ENCODE measurements at regions not wholly inside any gene's neighbourhood (a gene's known extent, or its start where the extent isn't known, plus 50 kb on each side); places are given as distances from the start of the nearest gene placed in this dataset.

DNA sequence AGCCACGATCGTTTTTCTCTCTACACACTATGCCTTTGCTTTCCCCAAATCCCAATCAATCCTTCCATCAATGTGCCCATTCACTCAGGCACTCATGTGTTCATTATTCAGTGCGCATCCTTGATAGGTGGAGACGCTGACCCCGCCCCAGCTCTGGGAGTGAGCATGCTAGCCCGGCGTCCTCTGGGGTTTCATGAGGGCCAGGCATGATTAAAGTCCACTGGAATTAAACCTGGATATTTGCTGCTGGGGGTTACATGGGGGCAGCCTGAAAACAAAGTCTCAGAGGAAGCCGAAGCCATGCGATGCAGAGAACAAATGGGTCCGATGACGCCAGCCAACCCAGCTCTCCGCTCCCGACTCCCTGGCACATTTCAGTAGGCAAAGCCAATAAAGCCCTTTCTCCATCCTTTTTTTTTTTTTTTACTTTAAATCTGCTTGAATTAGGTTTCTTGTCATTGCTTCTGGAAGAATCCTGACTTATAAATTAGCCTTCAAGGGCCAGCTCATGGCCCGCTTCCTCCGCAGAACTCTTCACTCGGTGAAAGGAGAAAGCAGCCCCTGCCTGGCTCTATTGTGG lies 316.4 kb upstream of the ID2 start:
- Histone ChIP-seq H3K27me3 (ENCODE audit: control insufficient read depth in 1 of 2, insufficient read depth in 2 of 2, low read length in 2 of 2) (no peaks in the 10 kb centered on the region), H3K9ac (ENCODE audit: low read length in 2 of 2) (no peak overlapping the region), H3K9me3 (ENCODE audit: control insufficient read depth in 2 of 2, low read length in 2 of 2) (no peaks in the 10 kb centered on the region), H3K27ac (ENCODE audit: low read length) (no peak overlapping the region), H3K4me3 (ENCODE audit: low read length in 2 of 2) (no peak overlapping the region), H3K4me1 (ENCODE audit: control insufficient read depth, insufficient read depth, low read length) (no peaks in the 10 kb centered on the region), H3K36me3 (ENCODE audit: control insufficient read depth in 2 of 2, insufficient read depth in 2 of 2, low read length in 2 of 2) (no peaks in the 10 kb centered on the region)

- Histone ChIP-seq H3K27ac (ENCODE audit: low read length) (no peak overlapping the region), H3K9ac (ENCODE audit: low read length in 2 of 2) (no peak overlapping the region), H3K27me3 (ENCODE audit: control insufficient read depth in 1 of 2, insufficient read depth in 2 of 2, low read length in 2 of 2) (no peaks in the 10 kb centered on the region), H3K4me1 (ENCODE audit: control insufficient read depth, insufficient read depth, low read length) (no peaks in the 10 kb centered on the region), H3K4me3 (ENCODE audit: low read length in 2 of 2) (no peak overlapping the region), H3K36me3 (ENCODE audit: control insufficient read depth in 2 of 2, insufficient read depth in 2 of 2, low read length in 2 of 2) (no peaks in the 10 kb centered on the region), H3K9me3 (ENCODE audit: control insufficient read depth in 2 of 2, low read length in 2 of 2) (no peaks in the 10 kb centered on the region)
Observed at GRCh38 chr2:8367833-8368232, 314.0 kb upstream of the ID2 start.

DNA sequence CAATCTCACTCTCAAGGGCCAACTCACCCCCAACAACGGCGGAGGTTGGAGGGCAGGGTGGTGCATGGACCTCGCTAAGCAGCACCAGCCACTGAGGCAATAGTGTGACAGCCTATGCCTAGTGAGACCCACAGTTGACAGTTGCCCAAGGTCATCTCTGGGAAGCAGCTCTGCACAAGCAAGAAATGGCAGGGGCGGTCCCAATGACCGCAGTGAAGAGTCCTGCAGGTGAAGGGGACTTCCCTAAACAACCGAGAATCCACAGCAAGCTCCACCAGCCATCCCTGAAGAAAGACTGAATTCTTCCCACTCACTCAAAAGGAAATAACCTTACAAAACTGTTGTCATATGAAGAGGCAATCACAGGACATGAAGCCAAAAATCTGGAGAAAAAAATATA lies 313.4 kb upstream of the ID2 start:
- no peaks in the 10 kb centered on the region for H3K9me3 ChIP-seq (ENCODE audit: control insufficient read depth in 2 of 2, low read length in 2 of 2)
- H3K9ac ChIP-seq (ENCODE audit: low read length in 2 of 2): no peak overlapping the region
- H3K27ac ChIP-seq (ENCODE audit: low read length): no peak overlapping the region

DNA sequence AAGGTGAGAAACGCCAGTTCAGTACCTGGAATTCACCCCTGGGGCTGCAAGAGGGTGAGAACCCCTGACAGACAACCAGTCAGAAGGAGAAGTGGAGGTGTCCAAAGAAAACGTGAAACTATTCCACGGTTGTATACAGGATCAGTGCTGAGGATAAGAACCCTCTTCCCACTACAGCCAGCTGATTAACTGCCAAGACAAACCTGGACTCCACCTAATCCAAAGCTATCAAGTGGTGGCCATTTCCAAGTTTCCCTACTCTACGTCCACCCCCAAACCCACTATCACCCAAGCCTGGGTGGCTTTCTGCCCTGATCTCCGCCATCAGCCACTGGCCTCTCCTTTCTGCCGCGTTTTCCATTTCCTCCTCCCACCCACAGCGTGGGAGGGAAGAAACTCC lies 312.3 kb upstream of the ID2 start:
- Histone ChIP-seq H3K4me3 (ENCODE audit: low read length in 2 of 2) (no peak overlapping the region), H3K27ac (ENCODE audit: low read length) (no peak overlapping the region), H3K9me3 (ENCODE audit: control insufficient read depth in 2 of 2, low read length in 2 of 2) (no peaks in the 10 kb centered on the region), H3K36me3 (ENCODE audit: control insufficient read depth in 2 of 2, insufficient read depth in 2 of 2, low read length in 2 of 2) (no peaks in the 10 kb centered on the region), H3K27me3 (ENCODE audit: control insufficient read depth in 1 of 2, insufficient read depth in 2 of 2, low read length in 2 of 2) (no peaks in the 10 kb centered on the region), H3K9ac (ENCODE audit: low read length in 2 of 2) (no peak overlapping the region), H3K4me1 (ENCODE audit: control insufficient read depth, insufficient read depth, low read length) (no peaks in the 10 kb centered on the region)

More for the DNA sequence above, 313.4 kb upstream of the ID2 start:
- Histone ChIP-seq H3K27me3 (ENCODE audit: control insufficient read depth in 1 of 2, insufficient read depth in 2 of 2, low read length in 2 of 2) (no peaks in the 10 kb centered on the region), H3K4me3 (ENCODE audit: low read length in 2 of 2) (no peak overlapping the region), H3K36me3 (ENCODE audit: control insufficient read depth in 2 of 2, insufficient read depth in 2 of 2, low read length in 2 of 2) (no peaks in the 10 kb centered on the region), H3K4me1 (ENCODE audit: control insufficient read depth, insufficient read depth, low read length) (no peaks in the 10 kb centered on the region)

DNA sequence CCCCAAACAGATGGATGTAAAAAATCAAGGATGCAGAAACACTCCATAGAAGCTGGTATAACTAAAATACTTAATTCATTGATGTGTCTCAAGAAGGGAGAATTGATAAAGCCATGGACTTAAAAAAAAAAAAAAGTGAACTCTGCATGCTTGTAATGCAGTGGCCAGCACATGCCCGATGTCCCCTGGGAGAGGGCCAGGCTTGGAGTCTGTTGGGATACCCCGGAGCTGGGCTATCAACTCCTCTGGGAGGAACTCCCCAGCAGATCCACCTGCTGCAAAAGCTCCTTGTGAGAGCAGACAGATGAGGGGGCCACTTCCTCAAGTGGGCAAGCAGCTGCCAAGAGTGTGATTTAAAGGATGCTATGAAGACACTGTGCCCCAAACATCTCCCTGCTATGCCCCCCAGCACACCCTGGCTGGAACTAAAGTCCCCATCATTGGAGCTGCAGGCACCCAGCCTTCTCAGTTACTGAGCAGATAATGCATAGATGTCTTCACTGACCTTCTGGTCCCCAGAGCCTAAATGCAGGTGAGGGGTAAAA lies 311.5 kb upstream of the ID2 start:
- no peak overlapping the region for H3K4me3 ChIP-seq (ENCODE audit: low read length in 2 of 2)
- no peak overlapping the region for H3K9ac ChIP-seq (ENCODE audit: low read length in 2 of 2)
- no peaks in the 10 kb centered on the region for H3K36me3 ChIP-seq (ENCODE audit: control insufficient read depth in 2 of 2, insufficient read depth in 2 of 2, low read length in 2 of 2)
- H3K27me3 ChIP-seq (ENCODE audit: control insufficient read depth in 1 of 2, insufficient read depth in 2 of 2, low read length in 2 of 2): no peaks in the 10 kb centered on the region
- no peak overlapping the region for H3K27ac ChIP-seq (ENCODE audit: low read length)
- H3K4me1 ChIP-seq (ENCODE audit: control insufficient read depth, insufficient read depth, low read length): no peaks in the 10 kb centered on the region
- H3K9me3 ChIP-seq (ENCODE audit: control insufficient read depth in 2 of 2, low read length in 2 of 2): no peaks in the 10 kb centered on the region

GRCh38 chr2:8371653-8372052 lies 310.2 kb upstream of the ID2 start:
- no peak overlapping the region for H3K27ac ChIP-seq (ENCODE audit: low read length)
- no peaks in the 10 kb centered on the region for H3K4me1 ChIP-seq (ENCODE audit: control insufficient read depth, insufficient read depth, low read length)

GRCh38 chr2:8374782-8375181 lies 307.1 kb upstream of the ID2 start:
- H3K9me3 ChIP-seq (ENCODE audit: control insufficient read depth in 2 of 2, low read length in 2 of 2): no peaks in the 10 kb centered on the region
- no peaks in the 10 kb centered on the region for H3K4me1 ChIP-seq (ENCODE audit: control insufficient read depth, insufficient read depth, low read length)
- H3K36me3 ChIP-seq (ENCODE audit: control insufficient read depth in 2 of 2, insufficient read depth in 2 of 2, low read length in 2 of 2): no peaks in the 10 kb centered on the region
- no peaks in the 10 kb centered on the region for H3K27me3 ChIP-seq (ENCODE audit: control insufficient read depth in 1 of 2, insufficient read depth in 2 of 2, low read length in 2 of 2)
- H3K27ac ChIP-seq (ENCODE audit: low read length): no peak overlapping the region
- no peak overlapping the region for H3K9ac ChIP-seq (ENCODE audit: low read length in 2 of 2)
- no peak overlapping the region for H3K4me3 ChIP-seq (ENCODE audit: low read length in 2 of 2)

More at GRCh38 chr2:8371653-8372052, 310.2 kb upstream of the ID2 start:
- H3K9ac ChIP-seq (ENCODE audit: low read length in 2 of 2): no peak overlapping the region
- no peaks in the 10 kb centered on the region for H3K27me3 ChIP-seq (ENCODE audit: control insufficient read depth in 1 of 2, insufficient read depth in 2 of 2, low read length in 2 of 2)
- H3K36me3 ChIP-seq (ENCODE audit: control insufficient read depth in 2 of 2, insufficient read depth in 2 of 2, low read length in 2 of 2): no peaks in the 10 kb centered on the region
- no peaks in the 10 kb centered on the region for H3K9me3 ChIP-seq (ENCODE audit: control insufficient read depth in 2 of 2, low read length in 2 of 2)
- H3K4me3 ChIP-seq (ENCODE audit: low read length in 2 of 2): no peak overlapping the region

DNA sequence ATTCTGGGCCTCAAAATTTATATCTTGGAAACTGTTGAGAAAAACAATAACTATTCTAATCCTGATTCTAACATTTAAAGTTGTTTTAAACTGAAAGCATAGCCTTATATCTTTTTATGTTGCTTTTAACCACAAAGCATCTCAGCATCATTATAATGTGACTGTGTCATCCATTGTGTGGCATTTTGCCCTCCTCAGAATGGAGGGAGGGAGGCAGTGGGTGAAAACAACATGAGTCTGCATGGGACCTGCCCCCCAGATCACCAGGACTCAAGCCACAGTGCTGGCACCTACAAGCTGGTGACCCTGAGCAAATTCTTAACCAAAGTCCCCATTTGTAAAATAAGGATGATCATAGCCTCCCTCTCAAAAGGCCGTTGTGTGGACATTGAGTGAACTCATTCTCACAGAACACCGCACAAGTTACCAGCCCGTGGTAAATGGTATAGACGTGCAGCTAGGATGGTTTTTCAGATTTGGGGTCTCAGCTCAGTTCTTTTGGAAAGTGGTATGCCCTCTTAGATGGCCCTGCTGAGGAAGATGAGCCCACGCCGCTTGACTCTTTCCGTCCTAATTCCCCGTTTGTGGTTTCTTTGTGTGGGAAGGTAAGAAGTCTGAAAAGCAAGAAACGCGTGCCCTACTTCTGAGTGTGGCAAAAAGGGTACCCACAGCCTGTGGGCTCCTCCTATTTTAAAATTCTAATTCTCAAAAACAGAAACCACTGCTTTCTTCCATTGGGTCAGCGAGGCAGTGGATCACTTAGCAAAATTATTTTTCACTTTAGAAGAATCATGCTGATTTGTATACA lies 305.0 kb upstream of the ID2 start:
- no peak overlapping the region for H3K4me3 ChIP-seq (ENCODE audit: low read length in 2 of 2)
- no peaks in the 10 kb centered on the region for H3K9me3 ChIP-seq (ENCODE audit: control insufficient read depth in 2 of 2, low read length in 2 of 2)
- no peaks in the 10 kb centered on the region for H3K36me3 ChIP-seq (ENCODE audit: control insufficient read depth in 2 of 2, insufficient read depth in 2 of 2, low read length in 2 of 2)
- no peak overlapping the region for H3K27ac ChIP-seq (ENCODE audit: low read length)
- no peak overlapping the region for H3K9ac ChIP-seq (ENCODE audit: low read length in 2 of 2)
- H3K27me3 ChIP-seq (ENCODE audit: control insufficient read depth in 1 of 2, insufficient read depth in 2 of 2, low read length in 2 of 2): no peaks in the 10 kb centered on the region
- H3K4me1 ChIP-seq (ENCODE audit: control insufficient read depth, insufficient read depth, low read length): no peaks in the 10 kb centered on the region

GRCh38 chr2:8378016-8378810 lies 303.6 kb upstream of the ID2 start:
- Histone ChIP-seq H3K4me1 (ENCODE audit: control insufficient read depth, insufficient read depth, low read length) (no peaks in the 10 kb centered on the region), H3K9me3 (ENCODE audit: control insufficient read depth in 2 of 2, low read length in 2 of 2) (no peaks in the 10 kb centered on the region), H3K4me3 (ENCODE audit: low read length in 2 of 2) (no peak overlapping the region), H3K36me3 (ENCODE audit: control insufficient read depth in 2 of 2, insufficient read depth in 2 of 2, low read length in 2 of 2) (no peaks in the 10 kb centered on the region), H3K27me3 (ENCODE audit: control insufficient read depth in 1 of 2, insufficient read depth in 2 of 2, low read length in 2 of 2) (no peaks in the 10 kb centered on the region), H3K9ac (ENCODE audit: low read length in 2 of 2) (no peak overlapping the region), H3K27ac (ENCODE audit: low read length) (no peak overlapping the region)

GRCh38 chr2:8379128-8379527 lies 302.7 kb upstream of the ID2 start:
- Histone ChIP-seq H3K4me3 (ENCODE audit: low read length in 2 of 2) (no peak overlapping the region), H3K27me3 (ENCODE audit: control insufficient read depth in 1 of 2, insufficient read depth in 2 of 2, low read length in 2 of 2) (no peaks in the 10 kb centered on the region), H3K36me3 (ENCODE audit: control insufficient read depth in 2 of 2, insufficient read depth in 2 of 2, low read length in 2 of 2) (no peaks in the 10 kb centered on the region), H3K9ac (ENCODE audit: low read length in 2 of 2) (no peak overlapping the region), H3K27ac (ENCODE audit: low read length) (no peak overlapping the region), H3K4me1 (ENCODE audit: control insufficient read depth, insufficient read depth, low read length) (no peaks in the 10 kb centered on the region), H3K9me3 (ENCODE audit: control insufficient read depth in 2 of 2, low read length in 2 of 2) (no peaks in the 10 kb centered on the region)

Measured in stomach smooth muscle (tissue), 2 donors.